Panc1 (cell line): ENCODE measurements at regions not wholly inside any gene's neighbourhood (a gene's known extent, or its start where the extent isn't known, plus 50 kb on each side); places are given as distances from the start of the nearest gene placed in this dataset.

Source experiments
- POLR2AphosphoS5 ChIP-seq: IDR thresholded peaks from 2 replicates; pipeline ENCODE4 v1.6.1; 2012; ENCODE audit warnings: mild to moderate bottlenecking, low read depth, low read length, moderate library complexity
- TF ChIP-seq, protein P1 (sequence below): fragments of 450-650 bp; IDR thresholded peaks from 2 replicates; pipeline ENCODE4 v1.5.1; 2017; ENCODE audit warnings: mild to moderate bottlenecking

DNA sequence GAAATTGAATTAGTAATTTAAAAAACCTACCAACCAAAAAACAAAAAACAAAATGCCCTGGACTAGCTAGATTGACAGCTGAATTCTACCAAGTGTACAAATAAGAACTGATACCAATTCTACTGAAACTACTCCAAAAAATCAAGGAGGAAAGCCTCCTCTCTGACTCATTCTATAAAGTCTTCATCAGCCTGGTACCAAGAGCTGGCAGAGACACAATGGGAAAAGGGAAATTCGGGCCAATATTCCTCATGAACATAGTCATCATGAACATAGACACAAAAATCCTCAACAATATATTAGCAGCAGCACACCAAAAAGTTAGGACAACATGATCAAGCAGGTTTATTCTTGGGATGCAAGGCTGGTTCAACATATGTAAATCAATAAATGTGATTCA is 2667.7 kb upstream of the PCDH20 start:
- TF ChIP-seq, protein P1, sequence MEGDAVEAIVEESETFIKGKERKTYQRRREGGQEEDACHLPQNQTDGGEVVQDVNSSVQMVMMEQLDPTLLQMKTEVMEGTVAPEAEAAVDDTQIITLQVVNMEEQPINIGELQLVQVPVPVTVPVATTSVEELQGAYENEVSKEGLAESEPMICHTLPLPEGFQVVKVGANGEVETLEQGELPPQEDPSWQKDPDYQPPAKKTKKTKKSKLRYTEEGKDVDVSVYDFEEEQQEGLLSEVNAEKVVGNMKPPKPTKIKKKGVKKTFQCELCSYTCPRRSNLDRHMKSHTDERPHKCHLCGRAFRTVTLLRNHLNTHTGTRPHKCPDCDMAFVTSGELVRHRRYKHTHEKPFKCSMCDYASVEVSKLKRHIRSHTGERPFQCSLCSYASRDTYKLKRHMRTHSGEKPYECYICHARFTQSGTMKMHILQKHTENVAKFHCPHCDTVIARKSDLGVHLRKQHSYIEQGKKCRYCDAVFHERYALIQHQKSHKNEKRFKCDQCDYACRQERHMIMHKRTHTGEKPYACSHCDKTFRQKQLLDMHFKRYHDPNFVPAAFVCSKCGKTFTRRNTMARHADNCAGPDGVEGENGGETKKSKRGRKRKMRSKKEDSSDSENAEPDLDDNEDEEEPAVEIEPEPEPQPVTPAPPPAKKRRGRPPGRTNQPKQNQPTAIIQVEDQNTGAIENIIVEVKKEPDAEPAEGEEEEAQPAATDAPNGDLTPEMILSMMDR: no peak
- TF ChIP-seq POLR2AphosphoS5: no peak
